Kidney tubule cell (primary cell): ENCODE measurements at regions not wholly inside any gene's neighbourhood (a gene's known extent, or its start where the extent isn't known, plus 50 kb on each side); places are given as distances from the start of the nearest gene placed in this dataset.

Source experiments
- DNase-seq: peaks from one replicate; pipeline ENCODE4 v3.0.0-alpha.2; 2018; ENCODE audit warnings: low spot score

GRCh38 chr11:10926801-10927211 is 69.0 kb upstream of the ZBED5 start:
- peak; percentile 82 for DNase-seq

DNA sequence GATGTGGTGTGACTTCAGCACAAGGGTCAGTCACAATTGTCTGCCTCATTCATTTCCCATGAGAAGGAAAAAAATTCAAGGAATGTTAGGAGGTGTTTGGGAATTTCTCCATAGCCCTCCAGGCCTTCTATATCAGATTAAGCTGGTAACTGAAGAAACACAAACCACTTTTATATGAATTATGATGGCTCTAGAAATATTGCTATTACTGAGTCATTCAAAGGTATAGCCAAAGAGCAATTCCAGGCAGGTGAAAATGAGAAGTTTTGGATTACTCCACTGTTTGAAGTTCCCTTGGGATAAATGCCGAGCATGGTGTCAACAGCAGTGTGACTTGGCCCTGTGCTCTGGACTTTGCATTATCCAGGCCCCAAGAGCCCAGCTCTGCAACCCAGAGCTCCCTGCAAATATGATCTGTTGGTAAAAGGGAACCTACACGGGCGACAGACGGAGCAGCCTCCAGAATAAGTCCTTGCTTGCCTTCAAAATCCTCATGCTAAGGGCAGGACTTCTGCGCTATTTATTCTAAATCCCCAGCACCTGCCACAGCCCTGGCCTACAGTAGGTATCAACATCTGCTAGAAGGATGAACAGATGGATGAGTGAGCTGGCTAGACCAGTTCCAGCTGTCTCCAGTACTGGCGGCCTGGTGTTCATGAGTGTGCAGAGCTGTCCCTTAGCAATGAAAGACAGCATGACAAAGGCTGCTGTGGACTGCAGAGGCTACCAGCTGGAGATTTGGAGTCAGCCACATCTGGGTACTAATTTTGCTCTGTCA is 67.5 kb upstream of the ZBED5 start:
- DNase-seq, result peak; percentile 26

DNA sequence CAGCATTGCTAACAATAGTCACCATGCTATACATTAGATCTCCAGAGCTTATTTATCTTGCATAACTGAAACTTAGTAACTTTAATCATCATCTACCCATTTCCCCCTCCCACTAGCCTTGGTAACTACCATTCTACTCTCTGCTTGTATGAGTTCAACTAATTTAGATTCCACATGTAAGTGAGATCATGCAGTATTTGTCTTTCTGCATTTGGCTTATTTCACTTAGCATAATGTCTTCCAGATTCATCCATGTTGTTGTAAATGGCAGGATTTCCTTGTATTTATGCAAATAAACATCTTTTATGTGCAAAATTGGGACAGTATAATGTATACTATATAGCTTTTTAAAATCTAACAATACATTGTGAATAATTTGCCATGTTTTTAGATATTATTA is 66.0 kb upstream of the ZBED5 start:
- DNase-seq, result no peak

DNA sequence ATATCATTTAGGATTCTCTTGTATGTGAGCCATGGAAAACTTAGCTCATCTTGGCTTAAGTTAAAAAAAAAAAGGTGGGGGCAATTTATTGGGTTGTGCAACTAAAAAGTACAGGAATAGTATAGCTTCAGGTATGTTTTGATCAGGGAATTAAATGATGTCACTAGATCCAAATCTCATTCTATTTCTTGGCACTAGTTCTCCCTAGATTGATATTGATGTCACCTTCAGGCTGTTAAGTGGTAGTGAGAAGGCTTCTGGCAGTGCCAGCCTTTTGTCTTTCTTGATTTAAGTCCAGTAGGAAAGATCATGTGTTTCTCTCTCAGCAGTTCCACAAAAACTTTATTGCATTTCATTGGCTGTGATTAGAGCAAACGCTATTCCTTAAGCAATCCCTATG is 65.0 kb upstream of the ZBED5 start:
- DNase-seq, result no peak

GRCh38 chr11:10920875-10921274 is 63.0 kb upstream of the ZBED5 start:
- DNase-seq, result no peak

GRCh38 chr11:10920205-10920604 is 62.4 kb upstream of the ZBED5 start:
- no peak for DNase-seq

DNA sequence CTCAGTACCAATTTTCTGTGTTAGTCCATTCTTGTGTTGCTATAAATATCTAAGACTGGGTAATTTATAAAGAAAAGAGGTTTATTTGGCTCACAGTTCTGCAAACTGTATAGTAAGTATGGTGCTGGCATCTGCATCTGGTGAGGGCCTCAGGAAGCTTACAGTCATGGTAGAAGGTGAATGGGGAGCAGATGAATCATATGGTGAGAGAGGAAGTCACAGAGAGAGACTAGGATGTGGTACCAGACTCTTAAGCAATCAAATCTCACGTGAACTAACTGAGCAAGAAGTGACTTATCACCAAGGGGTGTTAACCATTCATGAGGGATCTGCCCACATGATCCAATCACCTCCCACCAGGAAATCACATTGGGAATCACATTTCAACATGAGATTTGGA is 60.8 kb upstream of the ZBED5 start:
- DNase-seq, result peak; percentile 28

DNA sequence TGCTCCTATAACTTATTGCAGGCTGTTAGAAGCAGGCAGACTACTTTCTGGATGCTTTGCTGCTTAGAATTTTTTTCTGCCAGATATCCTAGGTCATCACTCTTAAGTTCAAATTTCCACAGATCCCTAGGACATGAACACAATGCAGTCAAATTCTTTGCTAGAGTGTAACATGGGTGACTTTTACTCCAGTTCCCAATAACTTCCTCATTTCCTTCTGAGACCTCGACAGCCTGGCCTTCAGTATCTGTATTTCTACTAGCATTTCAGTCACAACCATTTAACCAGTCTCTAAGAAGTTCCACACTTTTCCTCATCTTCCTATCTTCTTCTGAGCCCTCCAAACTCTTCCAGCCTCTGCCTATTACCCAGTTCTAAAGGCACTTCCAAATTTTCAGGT is 60.4 kb upstream of the ZBED5 start:
- DNase-seq, result no peak

DNA sequence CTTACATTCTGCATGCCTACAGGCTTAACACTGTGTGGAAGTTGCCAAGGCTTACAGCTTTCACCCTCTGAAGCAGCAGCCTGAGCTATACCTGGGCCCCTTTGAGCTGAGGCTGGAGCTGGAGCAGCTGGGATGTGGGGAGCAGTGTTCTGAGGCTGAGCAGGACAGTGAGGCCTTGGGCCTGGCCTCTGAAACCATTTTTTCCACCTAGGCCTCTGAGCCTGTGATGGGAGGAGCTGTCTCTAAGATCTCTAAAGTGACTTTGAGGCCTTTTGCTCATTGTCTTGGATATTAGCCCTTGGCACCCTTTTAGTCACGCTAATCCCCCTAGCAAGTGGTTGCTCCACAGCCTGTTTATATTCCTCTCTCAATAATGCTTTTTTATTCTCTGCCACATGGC is 59.9 kb upstream of the ZBED5 start:
- no peak for DNase-seq

DNA sequence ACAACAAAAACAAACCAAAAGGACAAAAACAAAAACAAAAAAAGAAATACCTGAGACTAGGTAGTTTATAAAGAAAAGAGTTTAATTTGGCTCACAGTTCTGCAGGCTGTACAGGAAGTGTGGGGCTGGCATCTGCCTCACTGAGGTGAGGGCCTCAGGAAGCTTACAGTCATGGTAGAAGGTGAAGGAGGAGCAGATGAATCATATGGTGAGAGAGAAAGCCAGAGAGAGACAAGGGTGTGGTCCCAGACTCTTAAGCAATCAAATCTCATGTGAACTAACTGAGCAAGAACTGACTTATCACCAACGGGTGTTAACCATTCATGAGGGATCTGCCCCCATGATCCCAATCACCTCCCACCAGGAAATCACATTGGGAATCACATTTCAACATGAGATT is 58.8 kb upstream of the ZBED5 start:
- DNase-seq, result peak; percentile 17

DNA sequence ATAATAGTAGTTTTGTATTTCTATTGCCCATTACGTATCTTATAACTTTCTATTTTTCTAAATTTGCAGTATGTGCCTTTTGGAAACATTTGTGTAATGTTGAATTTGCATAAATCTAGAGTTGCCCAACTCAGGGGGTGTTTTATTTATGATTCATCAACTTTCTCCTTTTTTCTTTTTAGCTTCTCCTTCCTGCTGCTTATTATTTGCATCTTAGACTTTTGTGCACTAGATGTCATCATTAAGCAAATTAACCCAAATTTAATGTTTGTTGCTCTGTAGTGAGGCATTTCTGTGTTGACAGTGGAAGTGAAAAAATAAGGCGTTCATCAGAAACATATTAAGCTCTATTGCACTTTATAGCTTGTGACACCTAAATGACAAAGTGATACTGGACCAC is 56.2 kb upstream of the ZBED5 start:
- no peak for DNase-seq

GRCh38 chr11:10913075-10913474 is 55.2 kb upstream of the ZBED5 start:
- DNase-seq, result no peak

DNA sequence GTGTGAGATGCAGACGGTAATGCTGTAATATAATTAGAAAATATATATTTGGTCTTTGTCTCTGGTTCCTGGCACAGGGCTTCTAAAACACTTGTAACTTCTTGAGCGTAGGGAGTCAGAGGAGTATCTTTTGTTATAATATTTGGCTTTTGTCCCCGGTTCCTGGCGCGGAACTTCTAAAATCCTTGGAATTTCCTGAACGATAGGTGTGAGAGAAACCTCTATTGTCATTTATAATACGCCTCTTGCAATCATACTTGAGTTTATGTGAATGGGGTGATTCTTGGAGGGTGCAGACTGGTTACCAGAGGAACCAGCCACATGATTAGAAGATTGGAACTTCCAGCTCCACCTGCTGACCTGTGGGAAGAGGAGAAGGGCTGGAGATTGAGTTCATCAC is 54.1 kb upstream of the ZBED5 start:
- DNase-seq, result no peak

GRCh38 chr11:10909141-10909883 is 51.5 kb upstream of the ZBED5 start:
- DNase-seq, result peak; percentile 37

GRCh38 chr11:10908215-10908951 is 50.5 kb upstream of the ZBED5 start:
- peak; percentile 94 for DNase-seq
